Kidney (tissue), 13 donors: ENCODE measurements at regions not wholly inside any gene's neighbourhood (a gene's known extent, or its start where the extent isn't known, plus 50 kb on each side); places are given as distances from the start of the nearest gene placed in this dataset. TPM values are rescaled to one million over a fixed set of nuclear protein-coding genes. Genes with fewer than 3 reads are reported as not detected.

Experiments
- DNase-seq, 5 donors: peaks; one replicate each; pipeline ENCODE4 v3.0.0-alpha.2; 2013 to 2020
- FAIRE-seq: peaks from 2 replicates; lab custom pipeline; 2012; peaks lifted over from hg19 to GRCh38; lab: Jason Lieb, UNC
- H3K27ac ChIP-seq, 2 donors: one replicate each; pipeline ENCODE4 v1.7.0; 2013; ENCODE audit warnings: low read depth in 2 of 2, low read length in 2 of 2, inconsistent platforms in 1 of 2
- H3K27me3 ChIP-seq: one replicate; pipeline ENCODE4 v1.7.1; 2013; ENCODE audit warnings: low read length, inconsistent platforms; ENCODE audit not compliant: control insufficient read depth, insufficient read depth
- H3K36me3 ChIP-seq, 3 donors: one replicate each; pipeline versions ENCODE4 v1.7.0 to v1.7.1; 2013; ENCODE audit warnings: low read length in 3 of 3, control low read depth in 1 of 3, inconsistent platforms in 1 of 3; ENCODE audit not compliant: insufficient read depth in 3 of 3, control insufficient read depth in 2 of 3
- H3K4me1 ChIP-seq, 3 donors: one replicate each; pipeline versions ENCODE4 v1.7.0 to v1.7.1; 2013; ENCODE audit warnings: low read length in 3 of 3, inconsistent platforms in 1 of 3, low read depth in 1 of 3; ENCODE audit not compliant: control insufficient read depth in 2 of 3, insufficient read depth in 2 of 3
- H3K4me3 ChIP-seq, 3 donors: one replicate each; pipeline versions ENCODE4 v1.7.0 to v1.8.1; 2013; ENCODE audit warnings: low read length in 3 of 3, control low read depth in 1 of 3, inconsistent platforms in 1 of 3
- H3K9ac ChIP-seq, 3 donors: one replicate each; pipeline versions ENCODE4 v1.7.0 to v1.7.1; 2013; ENCODE audit warnings: low read length in 3 of 3, control low read depth in 1 of 3, inconsistent platforms in 1 of 3
- H3K9me3 ChIP-seq, 3 donors: one replicate each; pipeline versions ENCODE4 v1.7.0 to v1.7.1; 2013; ENCODE audit warnings: low read length in 3 of 3, control low read depth in 1 of 3, inconsistent platforms in 1 of 3; ENCODE audit not compliant: control insufficient read depth in 2 of 3, insufficient read depth in 1 of 3
- intact Hi-C: fragments of 100-400 bp; cut with DNase I; formaldehyde crosslinking; loops from one replicate; pipeline ENCODE4 v1.11.1; 2022
- microRNA-seq: library from miRNA; unstranded; fragments of <30 nt; microRNA quantifications from one replicate; pipeline ENCODE4 v1.2.0, GENCODE V29; 2020
- TF ChIP-seq, protein P1 (sequence below): IDR thresholded peaks from 3 replicates; pipeline ENCODE4 v1.5.1; 2012; ENCODE audit warnings: mild to moderate bottlenecking, moderate library complexity, borderline replicate concordance; ENCODE audit not compliant: insufficient read depth; ENCODE audit errors: extremely low read depth
- donor health status: control.
- donor health status: control.
- donor health status: control.
- donor health status: control.
- donor health status: control.
- donor health status: DM: yes; HTN: yes; CAD: no.
- donor health status: Normal renal cell carcinoma (clear cell type).

DNA sequence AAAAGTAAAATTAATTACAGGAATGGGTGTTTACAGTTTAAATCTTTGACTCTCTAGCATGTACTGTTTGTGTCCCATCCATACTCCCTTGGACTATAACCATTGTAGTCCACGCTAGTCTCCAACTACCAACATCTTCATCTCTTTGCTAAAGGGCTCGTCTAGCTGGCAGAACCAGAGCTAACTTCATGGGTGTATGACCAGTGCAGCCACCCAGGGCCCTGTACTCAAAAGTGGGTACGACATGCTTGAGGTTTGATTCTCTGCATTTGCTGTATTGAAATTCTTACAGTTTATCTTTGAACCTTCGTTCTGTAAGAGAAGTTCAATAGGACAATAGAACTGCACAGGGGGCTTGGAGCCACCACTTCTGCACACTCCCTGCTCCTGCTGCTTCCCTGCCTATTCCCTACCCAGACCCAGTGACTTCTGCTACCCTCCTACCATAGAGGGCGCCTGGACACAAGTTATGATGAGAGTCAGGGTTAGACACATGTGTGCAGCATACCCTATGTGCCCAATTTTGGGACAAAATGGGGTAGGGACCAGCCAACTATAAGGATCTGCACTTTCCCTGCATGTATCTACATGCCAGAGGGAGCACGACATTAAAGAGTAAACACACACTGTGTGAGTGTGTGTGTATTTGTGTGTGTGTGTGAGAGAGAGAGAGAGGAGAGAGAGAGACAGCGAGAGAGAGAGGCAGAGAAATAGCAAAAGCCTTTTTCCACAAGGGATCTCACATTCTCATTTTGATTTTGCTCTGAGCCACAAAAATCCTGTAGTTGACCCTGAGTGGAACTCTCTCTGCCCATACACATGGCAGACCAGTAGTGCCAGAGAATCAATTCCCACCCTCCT lies 59.0 kb upstream of the NECTIN3 start:
- Histone ChIP-seq H3K4me3 (no peak overlapping the region), H3K9me3 (no peaks in the 10 kb centered on the region), H3K27ac (no peak overlapping the region), H3K27me3 (no peaks in the 10 kb centered on the region), H3K36me3 (no peaks in the 10 kb centered on the region), H3K9ac (no peak overlapping the region), H3K4me1 (no peaks in the 10 kb centered on the region)
- DNase-seq (no peak), FAIRE-seq (no peak)
- intact Hi-C loops = no loop called here
- TF ChIP-seq, protein P1, sequence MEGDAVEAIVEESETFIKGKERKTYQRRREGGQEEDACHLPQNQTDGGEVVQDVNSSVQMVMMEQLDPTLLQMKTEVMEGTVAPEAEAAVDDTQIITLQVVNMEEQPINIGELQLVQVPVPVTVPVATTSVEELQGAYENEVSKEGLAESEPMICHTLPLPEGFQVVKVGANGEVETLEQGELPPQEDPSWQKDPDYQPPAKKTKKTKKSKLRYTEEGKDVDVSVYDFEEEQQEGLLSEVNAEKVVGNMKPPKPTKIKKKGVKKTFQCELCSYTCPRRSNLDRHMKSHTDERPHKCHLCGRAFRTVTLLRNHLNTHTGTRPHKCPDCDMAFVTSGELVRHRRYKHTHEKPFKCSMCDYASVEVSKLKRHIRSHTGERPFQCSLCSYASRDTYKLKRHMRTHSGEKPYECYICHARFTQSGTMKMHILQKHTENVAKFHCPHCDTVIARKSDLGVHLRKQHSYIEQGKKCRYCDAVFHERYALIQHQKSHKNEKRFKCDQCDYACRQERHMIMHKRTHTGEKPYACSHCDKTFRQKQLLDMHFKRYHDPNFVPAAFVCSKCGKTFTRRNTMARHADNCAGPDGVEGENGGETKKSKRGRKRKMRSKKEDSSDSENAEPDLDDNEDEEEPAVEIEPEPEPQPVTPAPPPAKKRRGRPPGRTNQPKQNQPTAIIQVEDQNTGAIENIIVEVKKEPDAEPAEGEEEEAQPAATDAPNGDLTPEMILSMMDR = peak; percentile 19

Small RNAs in the stretch of these regions (microRNA-seq; reads per million reads assigned to microRNA genes)
- not detected for gene MIR4445
